Fibroblast of the aortic adventitia (primary cell): ENCODE measurements at regions not wholly inside any gene's neighbourhood (a gene's known extent, or its start where the extent isn't known, plus 50 kb on each side); places are given as distances from the start of the nearest gene placed in this dataset.

Experiments
- DNase-seq: peaks from one replicate; pipeline ENCODE4 v3.0.0-alpha.2; 2010; ENCODE audit warnings: low read depth
- H3K4me3 ChIP-seq: 2 replicates; pipeline ENCODE4 v1.5.1; 2011; ENCODE audit warnings: low read depth, mild to moderate bottlenecking, control low read depth, low read length, moderate library complexity
- CTCF ChIP-seq: IDR thresholded peaks from 2 replicates; pipeline ENCODE4 v1.5.1; 2011; ENCODE audit warnings: mild to moderate bottlenecking, low read length, control low read depth, inconsistent platforms; ENCODE audit not compliant: insufficient read depth

- TF ChIP-seq CTCF: no peak
- H3K4me3 ChIP-seq: no peak overlapping the region
- no peak for DNase-seq
These were observed 716.6 kb upstream of the TENM4 start for GRCh38 chr11:80157447-80157846.

- TF ChIP-seq CTCF: no peak
- no peak overlapping the region for H3K4me3 ChIP-seq
- no peak for DNase-seq
These were observed 715.2 kb upstream of the TENM4 start for GRCh38 chr11:80156062-80156461.

- no peak overlapping the region for H3K4me3 ChIP-seq
- DNase-seq: peak; percentile 40
- TF ChIP-seq CTCF: peak; percentile 55
These were observed 714.7 kb upstream of the TENM4 start for GRCh38 chr11:80155412-80156017.

- DNase-seq: no peak
- no peak overlapping the region for H3K4me3 ChIP-seq
- no peak for TF ChIP-seq CTCF
These were observed 705.4 kb upstream of the TENM4 start for GRCh38 chr11:80146232-80146631.

DNA sequence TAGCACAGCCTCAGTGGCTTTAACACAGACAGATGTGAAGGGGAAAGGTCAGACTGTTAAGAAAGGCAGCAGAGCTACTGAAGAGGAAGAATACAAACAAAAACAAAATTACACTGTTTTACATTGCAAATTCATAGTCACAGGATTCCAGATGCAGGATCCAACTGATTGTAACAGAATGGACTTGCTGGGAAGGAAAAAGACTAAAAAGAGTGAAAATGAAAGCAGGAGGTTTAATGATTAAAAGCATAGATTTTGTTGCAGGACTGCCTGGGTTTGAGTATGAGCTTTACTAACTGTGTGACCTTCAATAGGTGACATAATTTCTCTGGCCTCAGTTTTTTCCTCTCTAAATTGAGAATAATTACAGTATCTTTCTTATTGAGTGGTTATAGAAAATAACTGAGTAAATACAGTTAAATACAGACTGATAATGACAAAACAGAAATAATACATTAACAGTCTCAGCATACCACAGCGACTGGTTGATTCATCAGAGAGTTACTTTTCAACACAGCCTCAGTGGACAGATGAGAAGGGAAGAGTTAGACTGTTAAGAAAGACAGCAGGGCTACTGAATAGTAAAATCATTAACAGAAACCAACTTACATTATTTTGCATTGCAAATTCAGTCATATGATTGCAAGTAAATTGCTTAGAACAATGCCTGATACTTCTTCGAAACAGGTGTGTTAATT, 704.2 kb upstream of the TENM4 start:
- DNase-seq: no peak
- H3K4me3 ChIP-seq: no peak overlapping the region
- no peak for TF ChIP-seq CTCF

DNA sequence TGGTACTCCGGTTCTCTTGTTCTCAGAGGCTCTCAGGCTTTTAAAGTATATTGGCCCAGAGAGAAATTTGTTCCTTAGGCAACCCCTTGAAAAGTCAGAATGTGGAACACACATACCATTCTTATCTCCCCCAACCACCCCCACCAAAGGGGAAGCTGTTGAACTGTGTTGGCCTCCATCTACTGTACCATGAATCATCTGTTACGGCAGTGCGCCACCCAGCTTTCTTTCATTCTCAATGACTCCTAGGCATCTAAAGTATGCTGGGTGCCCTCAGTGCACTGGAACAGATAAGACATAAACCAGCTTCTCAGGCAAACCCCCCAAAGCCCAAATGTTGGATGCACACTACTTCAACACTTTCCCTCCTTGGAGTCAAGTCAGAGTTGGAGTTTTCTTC, 696.2 kb upstream of the TENM4 start:
- peak; percentile 39 for DNase-seq
- no peak for TF ChIP-seq CTCF
- no peak overlapping the region for H3K4me3 ChIP-seq
